ENCODE measurements at regions not wholly inside any gene's neighbourhood (a gene's known extent, or its start where the extent isn't known, plus 50 kb on each side); places are given as distances from the start of the nearest gene placed in this dataset.
"Not testable (repeated sequence)": the region's sequence is repeated elsewhere in the genome, so short reads cannot be mapped to it uniquely, and the experiment has no call there.

GRCh38 chr4:28062562-28062961 is 1201.9 kb downstream of the STIM2 start:
- DNase-seq (ENCODE audit: low spot score in 2 of 2) = no peak
- Histone ChIP-seq H3K4me1 (no peaks in the 10 kb centered on the region), H3K9me3 (no peaks in the 10 kb centered on the region), H3K36me3 (no peaks in the 10 kb centered on the region), H3K27me3 (no peaks in the 10 kb centered on the region), H3K27ac (no peak overlapping the region), H3K4me3 (no peak overlapping the region)
- WGBS, 2 donors = 76 to 81% methylated on average over 3 of the region's 3 CpGs
- TF ChIP-seq EP300 (IDR thresholded peaks at IDR 0.05) (no peak), CTCF (IDR thresholded peaks at IDR 0.05) (no peak), POLR2A (IDR thresholded peaks at IDR 0.05) (no peak)

- no peak overlapping the region for H3K27ac ChIP-seq
- H3K4me3 ChIP-seq = no peak overlapping the region
- H3K4me1 ChIP-seq = no peaks in the 10 kb centered on the region
- H3K36me3 ChIP-seq = no peaks in the 10 kb centered on the region
- WGBS, 2 donors = 91 to 92% methylated on average over 12 of the region's 12 CpGs
- H3K27me3 ChIP-seq = no peaks in the 10 kb centered on the region
- no peak for TF ChIP-seq POLR2A (IDR thresholded peaks at IDR 0.05)
- TF ChIP-seq EP300 (IDR thresholded peaks at IDR 0.05) = no peak
- no peak for TF ChIP-seq CTCF (IDR thresholded peaks at IDR 0.05)
- DNase-seq (ENCODE audit: low spot score in 2 of 2) = no peak
- H3K9me3 ChIP-seq = peaks cover 0 to 3% (median 0%) of the 10 kb centered on the region in 4 donors
These were observed 1213.4 kb downstream of the STIM2 start for GRCh38 chr4:28073860-28074555.

GRCh38 chr4:28075401-28075956 is 1214.8 kb downstream of the STIM2 start:
- H3K4me1 ChIP-seq = no peaks in the 10 kb centered on the region
- DNase-seq (ENCODE audit: low spot score in 2 of 2) = no peak
- no peaks in the 10 kb centered on the region for H3K27me3 ChIP-seq
- peaks cover 0 to 4% (median 0%) of the 10 kb centered on the region in 4 donors for H3K9me3 ChIP-seq
- no peak overlapping the region for H3K4me3 ChIP-seq
- H3K36me3 ChIP-seq = no peaks in the 10 kb centered on the region
- no peak overlapping the region for H3K27ac ChIP-seq
- no peak for TF ChIP-seq POLR2A (IDR thresholded peaks at IDR 0.05)
- no peak for TF ChIP-seq CTCF (IDR thresholded peaks at IDR 0.05)
- no peak for TF ChIP-seq EP300 (IDR thresholded peaks at IDR 0.05)

GRCh38 chr4:28077203-28077602 is 1216.6 kb downstream of the STIM2 start:
- H3K27me3 ChIP-seq; H3K4me3 ChIP-seq; H3K4me1 ChIP-seq; H3K27ac ChIP-seq; DNase-seq (ENCODE audit: low spot score in 2 of 2); H3K36me3 ChIP-seq: not testable (repeated sequence)
- peaks cover 0 to 10% (median 0%) of the 10 kb centered on the region in 4 donors for H3K9me3 ChIP-seq
- 91 to 95% methylated on average over 7 to 9 of the region's 9 CpGs for WGBS, 2 donors

GRCh38 chr4:28082686-28083390 is 1222.2 kb downstream of the STIM2 start:
- Histone ChIP-seq H3K27me3 (no peaks in the 10 kb centered on the region), H3K36me3 (no peaks in the 10 kb centered on the region), H3K9me3 (peaks cover 0 to 21% (median 0%) of the 10 kb centered on the region in 4 donors), H3K27ac (no peak overlapping the region), H3K4me1 (no peaks in the 10 kb centered on the region), H3K4me3 (no peak overlapping the region)
- no peak for DNase-seq (ENCODE audit: low spot score in 2 of 2)
- TF ChIP-seq POLR2A (IDR thresholded peaks at IDR 0.05) (no peak), CTCF (IDR thresholded peaks at IDR 0.05) (no peak), EP300 (IDR thresholded peaks at IDR 0.05) (no peak)
- 83 to 84% methylated on average over 3 of the region's 3 CpGs for WGBS, 2 donors

All from tibial nerve (tissue), 4 donors.